ENCODE measurements at regions not wholly inside any gene's neighbourhood (a gene's known extent, or its start where the extent isn't known, plus 50 kb on each side); places are given as distances from the start of the nearest gene placed in this dataset.

DNA sequence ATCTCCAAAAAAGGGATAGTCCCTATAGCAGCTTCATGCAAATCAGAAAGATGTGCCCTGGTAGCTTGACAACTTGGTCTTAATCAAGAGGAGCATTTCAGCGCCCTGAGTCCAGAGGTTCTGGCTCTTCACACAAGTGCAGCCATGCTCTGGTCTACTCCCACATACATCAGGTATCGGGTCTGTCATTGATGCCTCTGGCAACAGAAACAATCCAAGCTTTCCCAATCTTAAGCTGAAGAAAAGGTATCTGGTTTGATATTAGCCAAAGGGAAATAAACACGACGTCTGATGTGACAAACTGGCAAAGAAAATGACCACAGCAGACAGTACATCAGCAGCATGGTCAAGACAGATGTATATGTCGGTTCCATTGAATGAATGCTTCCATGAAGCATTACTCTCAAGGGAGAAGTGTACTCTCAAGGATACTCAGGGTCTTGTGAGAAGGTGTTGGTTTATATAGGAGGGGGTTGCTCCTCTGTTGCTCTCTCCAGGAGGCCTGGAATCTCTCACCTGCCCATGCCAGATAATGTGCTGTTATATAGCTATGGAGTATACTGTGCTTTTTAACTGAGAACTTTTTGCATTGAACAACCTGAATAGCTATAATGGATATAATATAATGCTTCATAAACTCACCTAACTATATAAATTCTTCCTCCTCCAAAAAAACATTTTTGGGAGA is 879.6 kb upstream of the PCDH10 start:
- Mint-ChIP-seq H3K27me3 (ENCODE audit: low read depth) (no peaks in the 10 kb centered on the region), H3K27ac (ENCODE audit: unreplicated experiment) (no peak overlapping the region), H3K4me3 (ENCODE audit: unreplicated experiment) (no peak overlapping the region), H3K36me3 (ENCODE audit: low read depth) (no peaks in the 10 kb centered on the region), H3K9me3 (ENCODE audit: low read depth) (no peaks in the 10 kb centered on the region), H3K4me1 (ENCODE audit: low read depth) (no peaks in the 10 kb centered on the region)
- no peak for DNase-seq (ENCODE audit: low spot score)
- TF ChIP-seq, protein P1, sequence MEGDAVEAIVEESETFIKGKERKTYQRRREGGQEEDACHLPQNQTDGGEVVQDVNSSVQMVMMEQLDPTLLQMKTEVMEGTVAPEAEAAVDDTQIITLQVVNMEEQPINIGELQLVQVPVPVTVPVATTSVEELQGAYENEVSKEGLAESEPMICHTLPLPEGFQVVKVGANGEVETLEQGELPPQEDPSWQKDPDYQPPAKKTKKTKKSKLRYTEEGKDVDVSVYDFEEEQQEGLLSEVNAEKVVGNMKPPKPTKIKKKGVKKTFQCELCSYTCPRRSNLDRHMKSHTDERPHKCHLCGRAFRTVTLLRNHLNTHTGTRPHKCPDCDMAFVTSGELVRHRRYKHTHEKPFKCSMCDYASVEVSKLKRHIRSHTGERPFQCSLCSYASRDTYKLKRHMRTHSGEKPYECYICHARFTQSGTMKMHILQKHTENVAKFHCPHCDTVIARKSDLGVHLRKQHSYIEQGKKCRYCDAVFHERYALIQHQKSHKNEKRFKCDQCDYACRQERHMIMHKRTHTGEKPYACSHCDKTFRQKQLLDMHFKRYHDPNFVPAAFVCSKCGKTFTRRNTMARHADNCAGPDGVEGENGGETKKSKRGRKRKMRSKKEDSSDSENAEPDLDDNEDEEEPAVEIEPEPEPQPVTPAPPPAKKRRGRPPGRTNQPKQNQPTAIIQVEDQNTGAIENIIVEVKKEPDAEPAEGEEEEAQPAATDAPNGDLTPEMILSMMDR (IDR thresholded peaks at IDR 0.05) = no peak

DNA sequence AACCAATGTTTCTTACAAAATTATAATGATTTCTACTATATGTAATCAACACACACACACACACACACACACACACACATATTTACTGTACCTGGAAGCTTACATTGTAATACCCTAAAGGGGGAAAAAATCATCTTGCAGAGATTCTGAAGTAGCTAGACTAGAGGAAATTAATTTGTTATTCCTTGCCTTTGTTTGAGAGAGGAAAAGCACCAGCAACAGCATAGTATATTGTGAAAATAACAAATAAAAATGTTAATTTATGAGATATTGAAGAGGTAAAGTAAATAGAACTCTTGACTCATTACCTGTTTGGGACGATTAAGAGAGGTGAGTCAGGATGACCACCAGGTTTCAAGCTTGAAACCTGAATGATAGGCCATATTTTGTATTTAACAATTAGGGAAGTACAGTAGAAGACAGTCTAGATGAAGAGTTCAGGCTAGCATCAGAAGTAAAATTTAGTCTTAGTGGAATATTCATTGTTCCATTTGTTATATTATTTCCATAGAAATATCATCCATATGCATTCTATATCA is 873.4 kb upstream of the PCDH10 start:
- Mint-ChIP-seq H3K27ac (ENCODE audit: unreplicated experiment) (no peak overlapping the region), H3K36me3 (ENCODE audit: low read depth) (no peaks in the 10 kb centered on the region), H3K4me3 (ENCODE audit: unreplicated experiment) (no peak overlapping the region), H3K9me3 (ENCODE audit: low read depth) (no peaks in the 10 kb centered on the region), H3K4me1 (ENCODE audit: low read depth) (no peaks in the 10 kb centered on the region), H3K27me3 (ENCODE audit: low read depth) (peaks cover 2% of the 10 kb centered on the region)
- DNase-seq (ENCODE audit: low spot score) = no peak
- TF ChIP-seq, protein P1 (IDR thresholded peaks at IDR 0.05) = no peak

DNA sequence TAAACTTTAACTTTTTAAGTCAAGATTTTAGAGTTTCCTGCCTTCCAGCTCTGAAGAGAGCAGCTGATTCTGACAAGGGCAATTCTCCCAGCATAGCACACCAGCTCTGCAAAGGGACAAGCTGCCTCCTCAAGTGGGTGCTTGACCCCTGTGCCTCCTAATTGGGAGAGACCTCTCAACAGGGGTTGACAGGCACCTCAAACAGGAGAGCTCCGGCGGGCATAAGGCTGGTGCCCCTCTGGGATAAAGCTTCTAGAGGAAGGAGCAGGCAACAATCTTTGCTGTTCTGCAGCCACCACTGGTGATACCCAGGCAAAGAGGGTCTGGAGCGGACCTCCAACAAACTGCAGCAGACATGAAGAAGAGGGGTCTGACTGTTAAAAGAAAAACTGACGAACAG is 872.9 kb upstream of the PCDH10 start:
- Mint-ChIP-seq H3K27ac (ENCODE audit: unreplicated experiment) (no peak overlapping the region), H3K4me3 (ENCODE audit: unreplicated experiment) (no peak overlapping the region), H3K27me3 (ENCODE audit: low read depth) (peaks cover 2% of the 10 kb centered on the region), H3K4me1 (ENCODE audit: low read depth) (no peaks in the 10 kb centered on the region), H3K36me3 (ENCODE audit: low read depth) (no peaks in the 10 kb centered on the region), H3K9me3 (ENCODE audit: low read depth) (no peaks in the 10 kb centered on the region)
- TF ChIP-seq, protein P1 (IDR thresholded peaks at IDR 0.05) = no peak
- no peak for DNase-seq (ENCODE audit: low spot score)

DNA sequence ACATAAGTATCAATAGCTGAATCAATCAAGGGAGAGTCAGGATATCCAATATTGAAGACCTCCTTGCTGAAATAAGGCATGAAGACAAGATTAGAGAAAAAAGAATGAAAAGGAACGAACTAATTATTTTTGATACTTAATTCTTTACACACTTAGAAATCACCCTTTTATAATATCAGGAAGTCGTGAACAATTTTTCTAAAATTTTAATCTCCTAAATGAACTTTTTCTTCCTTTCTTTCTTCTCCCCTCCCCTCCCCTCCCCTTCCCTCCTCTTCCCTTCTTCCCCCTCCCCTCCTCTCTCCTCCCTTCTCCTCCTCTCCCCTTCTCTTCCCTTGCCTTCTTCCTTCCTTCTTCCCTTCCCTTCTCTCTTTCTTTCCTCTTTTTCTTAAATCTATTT is 872.1 kb upstream of the PCDH10 start:
- H3K4me1 Mint-ChIP-seq (ENCODE audit: low read depth) = no peaks in the 10 kb centered on the region
- H3K27ac Mint-ChIP-seq (ENCODE audit: unreplicated experiment) = no peak overlapping the region
- no peaks in the 10 kb centered on the region for H3K36me3 Mint-ChIP-seq (ENCODE audit: low read depth)
- no peaks in the 10 kb centered on the region for H3K9me3 Mint-ChIP-seq (ENCODE audit: low read depth)
- no peak for DNase-seq (ENCODE audit: low spot score)
- H3K27me3 Mint-ChIP-seq (ENCODE audit: low read depth) = peaks cover 2% of the 10 kb centered on the region
- no peak overlapping the region for H3K4me3 Mint-ChIP-seq (ENCODE audit: unreplicated experiment)
- TF ChIP-seq, protein P1 (IDR thresholded peaks at IDR 0.05) = no peak

DNA sequence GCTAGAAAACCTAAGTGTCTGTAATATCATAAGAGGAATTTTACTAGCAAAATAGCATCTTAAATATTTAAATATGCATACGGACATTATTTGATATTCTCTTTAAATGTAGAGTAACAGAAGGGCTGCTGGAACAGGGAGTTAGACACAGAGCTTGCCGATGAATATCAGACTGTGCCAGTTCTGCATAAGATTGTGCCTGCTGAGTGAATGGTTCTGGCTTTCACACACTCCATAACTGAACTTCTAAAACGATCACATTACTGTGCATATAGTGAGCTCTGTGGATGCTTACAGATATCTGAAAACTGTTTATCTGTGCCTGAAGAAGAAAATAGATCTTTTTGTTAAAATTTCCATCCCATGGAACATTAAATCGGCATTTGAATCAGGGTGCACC is 867.4 kb upstream of the PCDH10 start:
- peaks cover 3% of the 10 kb centered on the region for H3K9me3 Mint-ChIP-seq (ENCODE audit: low read depth)
- no peaks in the 10 kb centered on the region for H3K36me3 Mint-ChIP-seq (ENCODE audit: low read depth)
- H3K4me1 Mint-ChIP-seq (ENCODE audit: low read depth) = no peaks in the 10 kb centered on the region
- no peak overlapping the region for H3K27ac Mint-ChIP-seq (ENCODE audit: unreplicated experiment)
- TF ChIP-seq, protein P1 (IDR thresholded peaks at IDR 0.05) = no peak
- H3K4me3 Mint-ChIP-seq (ENCODE audit: unreplicated experiment) = no peak overlapping the region
- no peak for DNase-seq (ENCODE audit: low spot score)
- H3K27me3 Mint-ChIP-seq (ENCODE audit: low read depth) = peaks cover 6% of the 10 kb centered on the region
